ENCODE measurements at regions not wholly inside any gene's neighbourhood (a gene's known extent, or its start where the extent isn't known, plus 50 kb on each side); places are given as distances from the start of the nearest gene placed in this dataset.

GRCh38 chr3:1623896-1624295, 474.8 kb upstream of the CNTN4 start:
- TF ChIP-seq CTCF (IDR thresholded peaks at IDR 0.05; ENCODE audit: low read depth, low read length) (no peak), POLR2A (IDR thresholded peaks at IDR 0.05; ENCODE audit: extremely low read depth, insufficient read length) (no peak)
